T-cell (primary cell): ENCODE measurements at regions not wholly inside any gene's neighbourhood (a gene's known extent, or its start where the extent isn't known, plus 50 kb on each side); places are given as distances from the start of the nearest gene placed in this dataset.

Source experiments
- ATAC-seq, 4 experiments: fragments of 200-7000 bp in 3 of 4; fragments of 150-1000 bp in 1 of 4; cut with Tn5 transposase; replicated peaks in 1 of 4; 1 replicate in 3 of 4; 2 replicates in 1 of 4; pipeline ENCODE4 v1.10.0; 2021; ENCODE audit warnings: moderate library complexity in 3 of 4, mild to moderate bottlenecking in 2 of 4, moderate number of reproducible peaks in 1 of 4
- CTCF ChIA-PET, 2 donors: fragments of 300-600 bp; sonication (Branson Sonifier 250); formaldehyde crosslinking; loops; one replicate each; lab custom pipeline; 2022; ENCODE audit warnings: antibody characterized with exemption in 2 of 2; lab: Charles Lee
- POLR2A ChIA-PET, 2 donors: fragments of 300-600 bp; sonication (Branson Sonifier 250); formaldehyde crosslinking; loops; one replicate each; lab custom pipeline; 2022; ENCODE audit warnings: antibody characterized with exemption in 2 of 2; lab: Charles Lee
- DNase-seq, 35 experiments: peaks; one replicate each; pipeline versions ENCODE4 v3.0.0 to v3.0.0-alpha.2; 2013 to 2023
- H3K27ac ChIP-seq: one replicate; pipeline ENCODE4 v1.5.1; 2013; ENCODE audit warnings: low read length
- H3K27me3 ChIP-seq, 2 experiments: replicated peaks in 1 of 2; 1 replicate in 1 of 2; 2 replicates in 1 of 2; pipeline versions ENCODE4 v1.6.1 to v1.7.0; 2013; ENCODE audit warnings: low read length in 1 of 2, mixed read lengths in 1 of 2; ENCODE audit not compliant: control insufficient read depth in 2 of 2, insufficient read depth in 2 of 2; ENCODE audit errors: extremely low read depth in 1 of 2
- H3K36me3 ChIP-seq, 2 donors: 1 replicate in 1 of 2; 2 replicates in 1 of 2; pipeline versions ENCODE4 v1.6.1 to v1.7.0; 2013; ENCODE audit warnings: low read length in 1 of 2; ENCODE audit not compliant: control insufficient read depth in 2 of 2, insufficient read depth in 1 of 2; ENCODE audit errors: extremely low read depth in 1 of 2
- H3K4me1 ChIP-seq, 2 experiments: 1 replicate in 1 of 2; 2 replicates in 1 of 2; pipeline versions ENCODE4 v1.6.1 to v1.7.0; 2013; ENCODE audit warnings: low read length in 2 of 2, mixed read lengths in 1 of 2; ENCODE audit not compliant: insufficient read depth in 2 of 2, control insufficient read depth in 1 of 2; ENCODE audit errors: extremely low read depth in 1 of 2
- H3K4me3 ChIP-seq, 2 donors: 1 replicate in 1 of 2; 2 replicates in 1 of 2; pipeline versions ENCODE4 v1.5.1 to v1.7.0; 2013; ENCODE audit warnings: mild to moderate bottlenecking in 2 of 2, low read length in 1 of 2, moderate library complexity in 1 of 2; ENCODE audit not compliant: control insufficient read depth in 1 of 2; ENCODE audit errors: extremely low read depth in 1 of 2
- H3K9me3 ChIP-seq: 2 replicates; pipeline ENCODE4 v1.7.0; 2013
- H3K27ac Mint-ChIP-seq, 2 donors: one replicate each; pipeline ENCODE4 v1.8.0; 2020 to 2021; ENCODE audit warnings: mild to moderate bottlenecking in 2 of 2, mixed read lengths in 2 of 2
- H3K27me3 Mint-ChIP-seq, 2 donors: one replicate each; pipeline ENCODE4 v1.8.0; 2021 to 2022; ENCODE audit warnings: mixed read lengths in 2 of 2
- H3K36me3 Mint-ChIP-seq: one replicate; pipeline ENCODE4 v1.8.0; 2021; ENCODE audit warnings: mixed read lengths
- H3K4me1 Mint-ChIP-seq, 3 donors: one replicate each; pipeline ENCODE4 v1.8.0; 2020 to 2022; ENCODE audit warnings: mixed read lengths in 3 of 3, mild to moderate bottlenecking in 1 of 3
- H3K4me3 Mint-ChIP-seq, 3 donors: one replicate each; pipeline ENCODE4 v1.8.0; 2020 to 2022; ENCODE audit warnings: mild to moderate bottlenecking in 3 of 3, mixed read lengths in 3 of 3, moderate library complexity in 3 of 3
- H3K9me3 Mint-ChIP-seq, 3 donors: one replicate each; pipeline ENCODE4 v1.8.0; 2020 to 2022; ENCODE audit warnings: mixed read lengths in 3 of 3
- WGBS: methylation state at CpG from one replicate; pipeline ENCODE4 v1.1.5; 2013; ENCODE audit warnings: missing lambda C conversion rate; ENCODE audit not compliant: insufficient coverage; 5-methylcytosine and 5-hydroxymethylcytosine counted together

DNA sequence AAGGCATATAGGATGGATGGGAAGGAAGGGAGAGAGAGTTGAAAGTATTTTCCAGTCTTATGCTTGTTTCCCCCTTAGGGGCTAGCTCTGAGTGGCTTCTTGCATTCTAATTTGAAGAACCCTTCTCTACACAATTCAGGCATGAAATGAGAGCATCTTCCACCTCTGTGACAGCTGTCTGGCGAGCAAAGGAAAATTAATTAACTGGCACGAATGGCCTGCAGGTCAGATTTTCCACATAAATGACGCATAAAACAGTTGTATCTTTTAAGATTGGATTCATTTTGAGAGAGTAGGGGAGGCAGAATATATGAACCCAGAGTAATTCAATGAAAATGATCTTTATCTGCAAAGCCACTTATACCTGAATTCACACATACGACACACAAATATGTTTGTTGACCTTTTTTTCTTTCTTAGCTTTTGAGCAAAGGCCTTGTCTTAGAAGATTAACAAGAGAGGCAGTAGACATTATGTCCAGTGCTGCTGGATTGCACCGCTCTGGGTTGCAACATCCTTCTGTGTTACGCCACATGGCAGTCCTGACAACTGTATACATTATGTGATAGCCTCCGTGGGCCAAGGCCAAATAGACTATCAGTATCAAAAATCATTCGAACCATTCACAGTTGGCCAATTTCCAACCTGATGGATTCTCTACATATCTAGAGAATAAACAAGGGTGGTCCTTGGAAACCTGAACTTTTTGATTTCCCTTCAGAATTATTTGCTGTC is 173.0 kb upstream of the GOT2 start:
- Mint-ChIP-seq H3K27ac (no peak overlapping the region), H3K4me3 (no peak overlapping the region), H3K27me3 (peaks cover 0 to 7% of the 10 kb centered on the region in 2 donors), H3K4me1 (no peaks in the 10 kb centered on the region), H3K9me3 (peaks cover 0 to 3% (median 0%) of the 10 kb centered on the region in 3 donors), H3K36me3 (no peaks in the 10 kb centered on the region)
- DNase-seq, result no peak
- Histone ChIP-seq H3K27ac (no peak overlapping the region), H3K36me3 (no peaks in the 10 kb centered on the region), H3K4me3 (no peak overlapping the region), H3K9me3 (no peaks in the 10 kb centered on the region), H3K27me3 (no peaks in the 10 kb centered on the region), H3K4me1 (no peaks in the 10 kb centered on the region)
- ChIA-PET POLR2A (no interaction called here), CTCF (no interaction called here)
- no peak for ATAC-seq
- 100% methylated on average over 2 of the region's 8 CpGs for WGBS

DNA sequence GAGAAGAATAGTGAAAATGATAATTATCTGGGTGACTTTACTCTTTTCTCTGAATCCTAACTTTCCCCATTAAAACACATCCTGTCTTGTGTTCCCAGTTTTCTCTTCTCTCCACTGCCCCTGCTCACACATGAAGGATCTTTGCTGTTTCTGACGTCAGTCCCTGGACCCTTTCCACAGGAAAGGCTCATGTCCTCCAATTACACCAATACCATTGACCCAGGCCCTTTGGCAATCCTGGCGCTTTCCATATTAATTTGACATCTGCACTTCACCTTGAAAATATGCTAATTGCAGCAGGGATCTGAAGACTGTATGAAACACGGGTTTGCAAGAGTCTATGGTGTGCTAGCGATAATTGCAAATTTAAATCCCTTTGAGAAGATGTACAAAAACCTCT is 170.2 kb upstream of the GOT2 start:
- Mint-ChIP-seq H3K27ac (no peak overlapping the region), H3K9me3 (peaks cover 0 to 12% (median 0%) of the 10 kb centered on the region in 3 donors), H3K4me3 (no peak overlapping the region), H3K36me3 (no peaks in the 10 kb centered on the region), H3K4me1 (no peaks in the 10 kb centered on the region), H3K27me3 (peaks cover 0 to 7% of the 10 kb centered on the region in 2 donors)
- ChIA-PET CTCF (no interaction called here), POLR2A (no interaction called here)
- no peaks in the 10 kb centered on the region for H3K9me3 ChIP-seq
- DNase-seq, result no peak
- H3K4me1 ChIP-seq, result no peaks in the 10 kb centered on the region
- H3K27ac ChIP-seq, result no peak overlapping the region
- no peak for ATAC-seq
- no peaks in the 10 kb centered on the region for H3K36me3 ChIP-seq
- no peak overlapping the region for H3K4me3 ChIP-seq
- no peaks in the 10 kb centered on the region for H3K27me3 ChIP-seq
- 94% methylated on average over 2 of the region's 4 CpGs for WGBS

DNA sequence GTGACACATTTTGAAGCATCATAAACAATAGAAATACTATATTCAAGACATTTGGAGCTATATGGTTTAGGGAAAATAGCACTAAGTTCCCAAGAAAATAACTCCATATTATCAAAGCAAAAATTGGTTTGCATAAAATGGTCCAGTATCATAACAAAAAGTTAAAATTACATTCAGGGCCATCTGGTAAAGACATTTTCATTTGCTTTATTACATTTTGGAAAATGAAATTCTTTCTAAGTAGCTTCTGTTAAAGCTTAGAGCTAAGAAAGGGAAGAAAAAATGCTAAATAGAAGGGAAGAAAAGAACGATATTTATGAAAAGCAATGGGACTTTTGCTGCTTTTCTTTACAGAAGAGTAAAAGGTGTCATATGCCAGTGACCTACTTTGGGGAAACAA is 155.4 kb upstream of the GOT2 start:
- Mint-ChIP-seq H3K4me1 (no peaks in the 10 kb centered on the region), H3K27ac (no peak overlapping the region), H3K36me3 (no peaks in the 10 kb centered on the region), H3K9me3 (peaks cover 0 to 8% (median 4%) of the 10 kb centered on the region in 3 donors), H3K27me3 (no peaks in the 10 kb centered on the region), H3K4me3 (no peak overlapping the region)
- ATAC-seq (no peak), DNase-seq (no peak)
- H3K4me1 ChIP-seq, result no peaks in the 10 kb centered on the region
- H3K9me3 ChIP-seq, result no peaks in the 10 kb centered on the region
- 92% methylated on average over 1 of the region's 1 CpG for WGBS
- CTCF ChIA-PET, result no interaction called here
- H3K27me3 ChIP-seq, result no peaks in the 10 kb centered on the region
- no peaks in the 10 kb centered on the region for H3K36me3 ChIP-seq
- POLR2A ChIA-PET, result no interaction called here
- H3K4me3 ChIP-seq, result no peak overlapping the region
- no peak overlapping the region for H3K27ac ChIP-seq

DNA sequence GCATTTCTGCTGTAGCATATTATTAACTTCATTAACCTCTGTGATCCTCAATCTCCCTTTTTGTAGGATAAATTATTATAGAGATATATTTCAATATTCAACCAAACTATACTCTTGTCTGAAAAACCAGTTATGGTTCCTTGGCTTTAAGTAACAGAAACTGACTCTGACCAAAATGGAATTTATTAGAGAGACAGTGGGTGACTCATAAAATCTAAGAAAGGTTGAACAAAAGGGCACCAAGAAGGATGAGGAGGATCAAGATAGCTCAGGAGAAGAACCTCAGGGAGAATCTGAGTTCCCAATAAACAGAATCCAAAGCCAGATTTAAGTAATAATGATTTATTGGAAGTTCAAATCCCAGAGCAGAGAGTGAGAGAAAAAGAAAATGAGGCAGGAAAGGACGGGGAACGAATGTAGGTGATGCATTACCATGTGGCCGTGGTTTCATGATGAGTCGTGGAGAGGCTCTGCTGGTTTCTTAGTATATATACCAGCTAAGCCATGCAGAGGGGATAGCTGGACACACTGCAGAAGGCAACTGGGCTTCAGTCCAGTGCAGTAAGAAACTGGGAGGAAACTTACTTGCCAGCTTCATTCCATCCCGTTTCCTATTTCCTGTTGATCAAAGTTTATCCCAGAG is 151.5 kb upstream of the GOT2 start:
- Mint-ChIP-seq H3K27me3 (peaks cover 0 to 10% of the 10 kb centered on the region in 2 donors), H3K27ac (no peak overlapping the region), H3K4me3 (no peak overlapping the region), H3K36me3 (no peaks in the 10 kb centered on the region), H3K4me1 (no peaks in the 10 kb centered on the region), H3K9me3 (no peaks in the 10 kb centered on the region)
- H3K27ac ChIP-seq, result no peak overlapping the region
- CTCF ChIA-PET, result interaction anchor here in 1 of 2 donors (0.6 kb wide), 1 partner anchor 12 kb away, joined by 3 read pairs; no protein-coding TSS in a partner anchor
- no peaks in the 10 kb centered on the region for H3K4me1 ChIP-seq
- no peaks in the 10 kb centered on the region for H3K36me3 ChIP-seq
- no peaks in the 10 kb centered on the region for H3K27me3 ChIP-seq
- no peaks in the 10 kb centered on the region for H3K9me3 ChIP-seq
- H3K4me3 ChIP-seq, result no peak overlapping the region
- no peak for ATAC-seq
- DNase-seq, result no peak
- 84% methylated on average over 4 of the region's 5 CpGs for WGBS
- POLR2A ChIA-PET, result no interaction called here

DNA sequence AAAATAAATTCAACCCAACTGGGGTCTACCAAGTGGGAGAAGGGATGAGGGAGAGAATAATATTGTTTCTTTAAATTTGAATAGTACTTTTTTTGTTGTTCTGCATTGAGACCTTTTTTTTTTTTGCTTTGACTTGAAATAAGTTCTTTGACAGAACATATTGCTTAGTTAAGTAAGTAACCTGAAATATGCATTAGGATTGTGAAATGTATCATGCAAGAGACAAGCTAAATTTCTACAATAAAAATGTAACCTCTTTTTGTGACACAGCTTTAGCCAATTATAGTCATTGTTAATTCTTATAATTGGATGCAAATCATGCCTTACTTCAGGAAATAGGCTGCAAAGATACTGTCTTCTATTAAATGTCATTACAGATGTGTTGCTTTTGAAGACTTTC is 150.0 kb upstream of the GOT2 start:
- H3K9me3 ChIP-seq, result no peaks in the 10 kb centered on the region
- no peak overlapping the region for H3K4me3 Mint-ChIP-seq
- CTCF ChIA-PET, result no interaction called here

DNA sequence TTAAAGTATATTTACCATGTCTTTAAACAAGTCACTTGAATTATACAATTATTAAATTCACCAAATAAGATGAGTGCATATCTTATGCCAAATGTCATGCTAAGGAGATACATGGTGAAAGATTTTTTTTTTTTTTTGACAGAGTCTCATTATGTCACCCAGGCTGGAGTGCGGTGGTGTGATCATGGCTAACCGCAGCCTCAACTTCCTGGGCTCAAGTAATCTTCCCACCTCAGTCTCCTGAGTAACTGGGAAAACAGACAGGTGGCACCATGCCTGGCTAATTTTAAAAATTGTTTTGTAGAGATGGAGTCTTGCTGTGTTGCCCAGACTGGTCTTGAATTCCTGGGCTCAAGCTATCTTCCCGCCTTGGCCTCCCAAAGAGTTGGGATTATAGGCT is 149.0 kb upstream of the GOT2 start:
- Mint-ChIP-seq H3K4me3 (no peak overlapping the region), H3K9me3 (peaks cover 0 to 6% (median 1%) of the 10 kb centered on the region in 3 donors), H3K4me1 (no peaks in the 10 kb centered on the region), H3K27ac (no peak overlapping the region), H3K27me3 (peaks cover 0 to 12% of the 10 kb centered on the region in 2 donors), H3K36me3 (no peaks in the 10 kb centered on the region)
- Histone ChIP-seq H3K27ac (no peak overlapping the region), H3K36me3 (no peaks in the 10 kb centered on the region), H3K4me1 (no peaks in the 10 kb centered on the region), H3K27me3 (no peaks in the 10 kb centered on the region), H3K4me3 (no peak overlapping the region), H3K9me3 (no peaks in the 10 kb centered on the region)
- ATAC-seq (no peak), DNase-seq (no peak)
- POLR2A ChIA-PET, result no interaction called here
- CTCF ChIA-PET, result no interaction called here
- WGBS, result no CpG with 5 or more reads among the region's 3 CpGs

More for the DNA sequence above, 150.0 kb upstream of the GOT2 start:
- Mint-ChIP-seq H3K36me3 (no peaks in the 10 kb centered on the region), H3K27ac (no peak overlapping the region), H3K4me1 (no peaks in the 10 kb centered on the region), H3K27me3 (peaks cover 0 to 10% of the 10 kb centered on the region in 2 donors), H3K9me3 (peaks cover 0 to 5% (median 0%) of the 10 kb centered on the region in 3 donors)
- Histone ChIP-seq H3K4me1 (no peaks in the 10 kb centered on the region), H3K27ac (no peak overlapping the region), H3K27me3 (no peaks in the 10 kb centered on the region), H3K36me3 (no peaks in the 10 kb centered on the region), H3K4me3 (no peak overlapping the region)
- no peak for ATAC-seq
- POLR2A ChIA-PET, result no interaction called here
- no peak for DNase-seq
